HUES64 (cell line): ENCODE measurements at regions not wholly inside any gene's neighbourhood (a gene's known extent, or its start where the extent isn't known, plus 50 kb on each side); places are given as distances from the start of the nearest gene placed in this dataset.

Source experiments
- H3K27ac ChIP-seq: 2 replicates; pipeline ENCODE4 v1.7.0; 2013; ENCODE audit warnings: low read depth, low read length, inconsistent platforms
- H3K27me3 ChIP-seq: 2 replicates; pipeline ENCODE4 v1.6.1; 2013; ENCODE audit warnings: mild to moderate bottlenecking, low read length; ENCODE audit not compliant: insufficient read depth
- H3K36me3 ChIP-seq: 2 replicates; pipeline ENCODE4 v1.6.1; 2013; ENCODE audit warnings: mild to moderate bottlenecking, low read length; ENCODE audit not compliant: insufficient read depth
- H3K4me1 ChIP-seq: 2 replicates; pipeline ENCODE4 v1.6.1; 2013; ENCODE audit warnings: mild to moderate bottlenecking, low read length, moderate library complexity; ENCODE audit not compliant: insufficient read depth
- H3K4me3 ChIP-seq: 2 replicates; pipeline ENCODE4 v1.5.1; 2013; ENCODE audit warnings: mild to moderate bottlenecking, low read length, moderate library complexity
- H3K9ac ChIP-seq: 2 replicates; pipeline ENCODE4 v1.6.1; 2013; ENCODE audit warnings: mild to moderate bottlenecking, low read depth, low read length
- H3K9me3 ChIP-seq: 2 replicates; pipeline ENCODE4 v1.6.1; 2013; ENCODE audit warnings: low read depth, low read length; ENCODE audit not compliant: insufficient read depth
- WGBS: fragments of 150-250, 120-280 bp; methylation state at CpG from one replicate; pipeline ENCODE4 v1.1.7; 2013; ENCODE audit warnings: missing lambda C conversion rate; 5-methylcytosine and 5-hydroxymethylcytosine counted together

DNA sequence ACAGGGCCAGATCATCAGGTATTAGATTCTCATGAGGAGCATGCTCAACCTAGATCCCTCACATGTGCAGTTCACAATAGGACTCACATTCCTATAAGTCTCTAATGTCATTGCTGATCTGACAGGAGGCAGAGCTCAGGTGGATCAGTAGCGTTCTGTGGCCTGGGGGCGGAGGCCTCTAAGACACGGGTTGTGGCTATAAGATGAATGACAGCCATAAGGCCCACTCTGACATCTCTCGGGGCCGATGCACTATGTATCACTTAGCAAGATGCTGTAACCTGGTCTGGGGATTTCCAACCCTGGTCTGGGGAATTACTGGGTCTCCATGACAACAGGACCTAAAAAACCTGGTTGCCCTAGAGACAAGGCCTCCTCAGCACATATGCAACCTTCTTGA is 932.7 kb downstream of the TBC1D22A start:
- Histone ChIP-seq H3K9me3 (no peaks in the 10 kb centered on the region), H3K27me3 (no peaks in the 10 kb centered on the region), H3K4me1 (peaks cover 5% of the 10 kb centered on the region; the same call in 1 of the 2 replicates), H3K36me3 (no peaks in the 10 kb centered on the region), H3K4me3 (no peak overlapping the region), H3K9ac (no peak overlapping the region), H3K27ac (no peak overlapping the region)
- WGBS = 96% methylated on average over 5 of the region's 5 CpGs

GRCh38 chr22:47694536-47695130 is 932.2 kb downstream of the TBC1D22A start:
- H3K4me3 ChIP-seq = no peak overlapping the region
- H3K36me3 ChIP-seq = no peaks in the 10 kb centered on the region
- 93% methylated on average over 3 of the region's 4 CpGs for WGBS
- no peaks in the 10 kb centered on the region for H3K9me3 ChIP-seq
- no peak overlapping the region for H3K27ac ChIP-seq
- H3K9ac ChIP-seq = no peak overlapping the region
- peaks cover 5% of the 10 kb centered on the region; the same call in 1 of the 2 replicates for H3K4me1 ChIP-seq
- H3K27me3 ChIP-seq = no peaks in the 10 kb centered on the region

GRCh38 chr22:47693606-47694005 is 931.2 kb downstream of the TBC1D22A start:
- Histone ChIP-seq H3K9me3 (no peaks in the 10 kb centered on the region), H3K4me1 (peaks cover 5% of the 10 kb centered on the region; the same call in 1 of the 2 replicates), H3K9ac (no peak overlapping the region), H3K36me3 (no peaks in the 10 kb centered on the region), H3K27ac (no peak overlapping the region), H3K27me3 (no peaks in the 10 kb centered on the region), H3K4me3 (no peak overlapping the region)
- WGBS = 96% methylated on average over 6 of the region's 6 CpGs

- Histone ChIP-seq H3K4me3 (no peak overlapping the region), H3K27me3 (no peaks in the 10 kb centered on the region), H3K9me3 (no peaks in the 10 kb centered on the region), H3K36me3 (no peaks in the 10 kb centered on the region), H3K27ac (no peak overlapping the region), H3K4me1 (peaks cover under 1% of the 10 kb centered on the region; the same call in 1 of the 2 replicates), H3K9ac (no peak overlapping the region)
- WGBS = 95% methylated on average over 12 of the region's 12 CpGs
Observed at GRCh38 chr22:47692811-47693210, 930.4 kb downstream of the TBC1D22A start.

GRCh38 chr22:47691152-47691895 is 928.9 kb downstream of the TBC1D22A start:
- H3K4me1 ChIP-seq = no peaks in the 10 kb centered on the region
- H3K4me3 ChIP-seq = no peak overlapping the region
- H3K27ac ChIP-seq = no peak overlapping the region
- 97% methylated on average over 10 of the region's 10 CpGs for WGBS
- no peaks in the 10 kb centered on the region for H3K27me3 ChIP-seq
- no peak overlapping the region for H3K9ac ChIP-seq
- H3K9me3 ChIP-seq = no peaks in the 10 kb centered on the region
- H3K36me3 ChIP-seq = no peaks in the 10 kb centered on the region

- Histone ChIP-seq H3K9ac (no peak overlapping the region), H3K4me3 (no peak overlapping the region), H3K36me3 (no peaks in the 10 kb centered on the region), H3K9me3 (no peaks in the 10 kb centered on the region), H3K27ac (no peak overlapping the region), H3K27me3 (no peaks in the 10 kb centered on the region), H3K4me1 (no peaks in the 10 kb centered on the region)
- 93% methylated on average over 4 of the region's 4 CpGs for WGBS
Observed at GRCh38 chr22:47690586-47690985, 928.1 kb downstream of the TBC1D22A start.

GRCh38 chr22:47690166-47690565 is 927.7 kb downstream of the TBC1D22A start:
- H3K36me3 ChIP-seq = no peaks in the 10 kb centered on the region
- H3K4me3 ChIP-seq = no peak overlapping the region
- H3K27me3 ChIP-seq = no peaks in the 10 kb centered on the region
- no peak overlapping the region for H3K27ac ChIP-seq
- H3K9ac ChIP-seq = no peak overlapping the region
- 85% methylated on average over 2 of the region's 2 CpGs for WGBS
- no peaks in the 10 kb centered on the region for H3K4me1 ChIP-seq
- H3K9me3 ChIP-seq = no peaks in the 10 kb centered on the region

DNA sequence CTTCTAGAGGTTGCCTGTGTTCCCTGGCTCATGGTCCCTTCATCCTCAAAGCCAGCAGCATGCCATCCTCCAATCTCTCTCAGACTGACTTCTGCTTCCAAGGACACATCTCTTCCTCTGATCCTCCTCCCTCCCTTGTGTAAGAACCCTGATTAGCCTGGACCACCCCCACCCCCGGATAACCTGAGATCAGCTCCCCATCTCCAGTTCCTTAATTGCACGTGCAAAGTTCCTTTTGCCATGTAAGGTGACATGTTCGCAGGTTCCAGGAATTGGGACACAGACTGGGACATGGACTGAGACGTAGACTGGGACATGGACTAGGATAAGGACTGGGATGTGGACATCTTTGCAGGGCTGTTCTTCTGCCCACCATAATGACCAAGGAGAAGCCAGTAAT is 925.3 kb downstream of the TBC1D22A start:
- H3K9ac ChIP-seq = no peak overlapping the region
- 91% methylated on average over 4 of the region's 4 CpGs for WGBS
- H3K27ac ChIP-seq = no peak overlapping the region
- H3K36me3 ChIP-seq = no peaks in the 10 kb centered on the region
- peaks cover 3% of the 10 kb centered on the region; the same call in 1 of the 2 replicates for H3K9me3 ChIP-seq
- H3K4me3 ChIP-seq = no peak overlapping the region
- H3K27me3 ChIP-seq = no peaks in the 10 kb centered on the region
- H3K4me1 ChIP-seq = no peaks in the 10 kb centered on the region

GRCh38 chr22:47687346-47687655 is 924.9 kb downstream of the TBC1D22A start:
- WGBS = 89% methylated on average over 5 of the region's 5 CpGs
- Histone ChIP-seq H3K9ac (no peak overlapping the region), H3K36me3 (no peaks in the 10 kb centered on the region), H3K27me3 (no peaks in the 10 kb centered on the region), H3K4me1 (no peaks in the 10 kb centered on the region), H3K9me3 (peaks cover 3% of the 10 kb centered on the region; the same call in 1 of the 2 replicates), H3K27ac (no peak overlapping the region), H3K4me3 (no peak overlapping the region)

DNA sequence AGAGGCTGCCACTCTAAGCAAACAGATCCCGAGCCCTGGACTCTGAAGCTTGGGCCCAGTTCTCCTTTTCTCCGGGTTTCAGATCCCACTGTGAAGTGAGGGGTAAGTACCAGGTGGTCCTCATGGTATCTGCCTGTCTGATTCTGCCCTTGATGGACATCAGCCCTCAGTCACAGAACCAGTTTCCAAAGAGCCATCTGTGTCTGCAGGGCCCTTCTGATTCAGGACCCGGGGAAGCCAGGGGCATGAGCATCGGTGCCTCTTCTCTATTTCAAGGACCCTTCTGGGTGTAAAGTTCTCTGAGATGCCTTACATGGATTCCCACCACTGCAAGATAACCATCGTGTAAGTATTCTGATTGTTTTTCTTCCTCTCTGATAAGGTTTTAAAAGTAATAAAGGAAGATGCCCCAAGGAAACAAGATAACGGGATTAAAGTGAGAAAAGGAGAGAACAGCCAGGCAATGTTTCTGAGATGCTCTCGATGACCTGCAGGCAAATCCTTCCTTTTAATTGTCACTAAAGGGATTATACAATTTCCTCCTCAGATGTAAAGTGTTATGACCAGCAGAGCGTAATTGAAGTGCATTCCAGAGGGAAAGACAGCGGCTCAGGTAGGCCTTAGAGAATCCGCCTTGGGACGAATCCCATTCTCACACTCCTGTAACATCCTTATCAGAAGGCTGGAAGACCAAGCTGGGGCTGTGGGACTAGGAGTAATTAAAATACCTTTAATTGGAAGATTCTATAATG is 924.3 kb downstream of the TBC1D22A start:
- Histone ChIP-seq H3K27me3 (no peaks in the 10 kb centered on the region), H3K4me3 (no peak overlapping the region), H3K36me3 (no peaks in the 10 kb centered on the region), H3K27ac (no peak overlapping the region), H3K9ac (no peak overlapping the region), H3K4me1 (no peaks in the 10 kb centered on the region), H3K9me3 (peaks cover 3% of the 10 kb centered on the region; the same call in 1 of the 2 replicates)
- WGBS = 86% methylated on average over 11 of the region's 11 CpGs

GRCh38 chr22:47681411-47682165 is 919.1 kb downstream of the TBC1D22A start:
- 97% methylated on average over 13 of the region's 13 CpGs for WGBS
- H3K9ac ChIP-seq = no peak overlapping the region
- no peaks in the 10 kb centered on the region for H3K36me3 ChIP-seq
- peaks cover 3% of the 10 kb centered on the region; the same call in 1 of the 2 replicates for H3K9me3 ChIP-seq
- no peak overlapping the region for H3K27ac ChIP-seq
- no peak overlapping the region for H3K4me3 ChIP-seq
- peaks cover 26% of the 10 kb centered on the region for H3K4me1 ChIP-seq
- no peaks in the 10 kb centered on the region for H3K27me3 ChIP-seq
